Bronchial epithelial cell (primary cell): ENCODE measurements at regions not wholly inside any gene's neighbourhood (a gene's known extent, or its start where the extent isn't known, plus 50 kb on each side); places are given as distances from the start of the nearest gene placed in this dataset.

Experiments
- DNase-seq: peaks from one replicate; pipeline ENCODE4 v3.0.0-alpha.2; 2010; ENCODE audit warnings: low read depth
- FAIRE-seq: peaks from 2 replicates; lab custom pipeline; 2011; peaks lifted over from hg19 to GRCh38; lab: Jason Lieb, UNC
- H3K27me3 ChIP-seq: 2 replicates; pipeline ENCODE4 v1.5.1; 2011; ENCODE audit warnings: low read length; ENCODE audit not compliant: control insufficient read depth, insufficient read depth
- H3K36me3 ChIP-seq: 2 replicates; pipeline ENCODE4 v1.5.1; 2011; ENCODE audit warnings: low read length; ENCODE audit not compliant: control insufficient read depth, insufficient read depth
- H3K4me3 ChIP-seq: 2 replicates; pipeline ENCODE4 v1.5.1; 2011; ENCODE audit warnings: mild to moderate bottlenecking, low read depth, low read length, control low read depth
- TF ChIP-seq, protein P1 (sequence below): IDR thresholded peaks from 2 replicates; pipeline ENCODE4 v1.5.1; 2011; ENCODE audit warnings: mild to moderate bottlenecking, moderate library complexity, low read length, control low read depth, inconsistent platforms; ENCODE audit not compliant: insufficient read depth, severe bottlenecking

- no peak for FAIRE-seq
- TF ChIP-seq, protein P1, sequence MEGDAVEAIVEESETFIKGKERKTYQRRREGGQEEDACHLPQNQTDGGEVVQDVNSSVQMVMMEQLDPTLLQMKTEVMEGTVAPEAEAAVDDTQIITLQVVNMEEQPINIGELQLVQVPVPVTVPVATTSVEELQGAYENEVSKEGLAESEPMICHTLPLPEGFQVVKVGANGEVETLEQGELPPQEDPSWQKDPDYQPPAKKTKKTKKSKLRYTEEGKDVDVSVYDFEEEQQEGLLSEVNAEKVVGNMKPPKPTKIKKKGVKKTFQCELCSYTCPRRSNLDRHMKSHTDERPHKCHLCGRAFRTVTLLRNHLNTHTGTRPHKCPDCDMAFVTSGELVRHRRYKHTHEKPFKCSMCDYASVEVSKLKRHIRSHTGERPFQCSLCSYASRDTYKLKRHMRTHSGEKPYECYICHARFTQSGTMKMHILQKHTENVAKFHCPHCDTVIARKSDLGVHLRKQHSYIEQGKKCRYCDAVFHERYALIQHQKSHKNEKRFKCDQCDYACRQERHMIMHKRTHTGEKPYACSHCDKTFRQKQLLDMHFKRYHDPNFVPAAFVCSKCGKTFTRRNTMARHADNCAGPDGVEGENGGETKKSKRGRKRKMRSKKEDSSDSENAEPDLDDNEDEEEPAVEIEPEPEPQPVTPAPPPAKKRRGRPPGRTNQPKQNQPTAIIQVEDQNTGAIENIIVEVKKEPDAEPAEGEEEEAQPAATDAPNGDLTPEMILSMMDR, result no peak
- Histone ChIP-seq H3K36me3 (no peaks in the 10 kb centered on the region), H3K27me3 (no peaks in the 10 kb centered on the region), H3K4me3 (no peak overlapping the region)
- DNase-seq, result no peak
Measured at GRCh38 chr1:17935230-17935629, 172.4 kb upstream of the IGSF21 start.

DNA sequence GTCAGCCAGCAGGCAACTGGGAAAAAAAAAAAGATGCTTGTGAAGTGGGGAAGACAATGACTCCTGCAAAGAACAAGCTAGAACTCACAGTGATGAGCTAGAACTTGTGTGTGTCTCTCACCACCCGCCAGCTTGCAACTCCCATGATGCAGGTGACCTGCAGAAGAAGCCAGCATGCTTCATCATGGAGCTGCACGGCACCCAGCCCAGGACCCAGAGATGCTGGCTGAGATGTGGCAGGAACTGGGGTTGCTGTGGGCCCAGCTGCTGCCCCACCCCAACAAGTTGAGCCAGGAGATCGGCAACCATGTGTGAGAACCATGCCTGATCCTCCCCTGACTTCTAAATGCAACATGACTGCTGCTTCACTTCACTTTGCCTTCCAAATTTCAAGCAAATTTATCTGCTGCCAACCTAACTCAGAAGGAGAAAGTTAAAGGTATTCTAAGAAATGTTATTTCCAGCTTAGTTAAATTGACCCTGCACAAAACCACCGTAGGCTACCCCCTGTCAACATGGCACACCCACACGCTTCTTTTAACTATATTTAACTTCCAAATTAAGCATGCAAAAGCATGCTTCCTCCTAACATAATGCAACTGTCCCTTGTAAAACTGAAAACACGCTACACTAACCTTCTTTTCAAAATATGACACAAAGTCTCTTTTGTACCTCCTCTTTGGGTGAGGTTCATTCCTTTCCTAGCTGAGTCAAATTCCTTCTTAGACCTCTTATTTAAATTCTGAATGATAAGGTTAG lies 166.0 kb upstream of the IGSF21 start:
- no peak for FAIRE-seq
- H3K4me3 ChIP-seq, result no peak overlapping the region
- H3K27me3 ChIP-seq, result no peaks in the 10 kb centered on the region
- TF ChIP-seq, protein P1, result no peak
- H3K36me3 ChIP-seq, result no peaks in the 10 kb centered on the region
- DNase-seq, result no peak

DNA sequence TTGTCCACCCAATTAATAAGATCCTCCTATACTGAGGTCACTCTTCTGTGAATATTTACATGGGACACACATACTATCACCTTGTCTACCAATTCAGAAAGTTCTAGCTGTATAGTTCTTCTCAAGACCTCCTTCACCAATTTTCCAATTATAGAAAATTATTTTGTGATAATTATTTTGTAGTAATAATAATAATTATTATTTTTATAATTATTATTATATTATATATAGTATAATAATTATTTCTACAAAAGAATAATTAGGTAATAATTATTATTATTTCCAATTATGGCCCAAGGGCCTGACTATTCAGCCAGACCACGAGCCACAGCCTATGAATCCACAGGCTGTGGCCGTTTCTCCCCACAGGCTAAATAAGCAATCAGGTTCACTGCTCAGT lies 164.1 kb upstream of the IGSF21 start:
- FAIRE-seq, result no peak
- no peak for DNase-seq
- Histone ChIP-seq H3K4me3 (no peak overlapping the region), H3K36me3 (no peaks in the 10 kb centered on the region), H3K27me3 (no peaks in the 10 kb centered on the region)
- TF ChIP-seq, protein P1, result no peak

- TF ChIP-seq, protein P1, result no peak
- Histone ChIP-seq H3K4me3 (no peak overlapping the region), H3K36me3 (no peaks in the 10 kb centered on the region), H3K27me3 (no peaks in the 10 kb centered on the region)
- DNase-seq (no peak), FAIRE-seq (no peak)
Measured at GRCh38 chr1:17944646-17945045, 163.0 kb upstream of the IGSF21 start.

DNA sequence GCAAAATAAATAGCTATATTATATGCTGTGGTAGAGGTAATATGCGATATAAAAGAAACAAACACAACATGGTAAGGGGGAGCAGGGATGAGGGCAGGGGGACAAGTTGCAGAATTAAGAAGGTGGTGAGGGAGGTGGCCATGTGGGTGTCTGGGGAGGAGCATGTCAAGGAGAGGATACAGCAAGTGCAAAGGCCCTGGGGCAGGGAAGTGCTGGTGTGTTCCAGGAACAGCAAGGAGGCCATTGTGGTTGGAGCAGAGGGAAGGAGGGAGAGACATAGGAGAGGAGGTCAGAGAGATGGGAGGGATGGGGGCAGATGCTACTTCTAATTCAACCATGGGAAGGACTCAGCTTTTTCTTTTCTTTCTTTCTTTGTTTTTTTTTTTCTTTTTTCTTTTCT lies 161.2 kb upstream of the IGSF21 start:
- FAIRE-seq (no peak), DNase-seq (no peak)
- Histone ChIP-seq H3K4me3 (no peak overlapping the region), H3K27me3 (no peaks in the 10 kb centered on the region), H3K36me3 (no peaks in the 10 kb centered on the region)
- TF ChIP-seq, protein P1, result no peak

DNA sequence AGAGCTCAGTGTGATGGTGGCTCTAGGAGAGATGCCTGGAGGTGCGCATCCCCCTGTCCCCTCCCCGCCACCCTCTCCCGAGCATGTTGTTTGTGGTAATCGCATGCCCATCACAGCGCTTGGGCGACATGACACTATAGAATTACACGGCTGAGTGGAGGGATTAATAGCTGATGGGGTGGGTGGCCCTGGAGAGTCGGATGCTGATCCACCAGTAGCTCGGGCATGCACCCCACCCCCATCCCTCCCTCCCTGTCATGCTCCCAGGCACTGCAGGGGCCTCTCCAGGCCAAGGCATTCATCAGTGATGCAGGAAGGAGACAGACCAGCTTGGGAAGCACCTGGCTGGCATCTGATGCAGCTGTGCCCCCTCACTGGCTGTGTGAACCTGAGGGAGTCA lies 159.0 kb upstream of the IGSF21 start:
- Histone ChIP-seq H3K4me3 (no peak overlapping the region), H3K36me3 (no peaks in the 10 kb centered on the region), H3K27me3 (no peaks in the 10 kb centered on the region)
- TF ChIP-seq, protein P1, result no peak
- FAIRE-seq (no peak), DNase-seq (no peak)
